ENCODE measurements at regions not wholly inside any gene's neighbourhood (a gene's known extent, or its start where the extent isn't known, plus 50 kb on each side); places are given as distances from the start of the nearest gene placed in this dataset.

GRCh38 chr18:44133483-44133882, 547.2 kb upstream of the SETBP1 start:
- H4K20me1 ChIP-seq (ENCODE audit: control insufficient read depth, extremely low read depth, insufficient read depth, low read length) = no peaks in the 10 kb centered on the region
- H3K36me3 ChIP-seq (ENCODE audit: control insufficient read depth, insufficient read depth, low read length) = no peaks in the 10 kb centered on the region
- no peak overlapping the region for H3K4me2 ChIP-seq (ENCODE audit: extremely low read depth, insufficient read depth, low read length)
- H3K9me3 ChIP-seq (ENCODE audit: control insufficient read depth, insufficient read depth, low read depth, low read length) = no peaks in the 10 kb centered on the region
- no peak overlapping the region for H2AFZ ChIP-seq (ENCODE audit: low read length)
- H3K27ac ChIP-seq (ENCODE audit: insufficient read depth, low read length) = no peak overlapping the region
- H3K27me3 ChIP-seq (ENCODE audit: control insufficient read depth, insufficient read depth, low read length) = no peaks in the 10 kb centered on the region
- no peak overlapping the region for H3K4me3 ChIP-seq (replicated peaks in 1 of 4; ENCODE audit: control extremely low read depth in 1 of 4, insufficient read depth in 1 of 4, low read depth in 3 of 4, low read length in 4 of 4)
- H3K4me1 ChIP-seq (ENCODE audit: control insufficient read depth, extremely low read depth, insufficient read depth, low read length) = no peaks in the 10 kb centered on the region
- TF ChIP-seq EZH2 (IDR thresholded peaks at IDR 0.05; ENCODE audit: low read length, missing control alignments) = no peak
- no peak for TF ChIP-seq CTCF (conservative IDR thresholded peaks at IDR 0.05 in 1 of 2, IDR thresholded peaks at IDR 0.05 in 1 of 2; ENCODE audit: low read depth in 1 of 2, low read length in 2 of 2)
- no peaks in the 10 kb centered on the region for H3K79me2 ChIP-seq (ENCODE audit: control insufficient read depth, insufficient read depth, low read length)
- H3K9ac ChIP-seq (ENCODE audit: insufficient read depth, low read length) = no peak overlapping the region
- DNase-seq (ENCODE audit: low read depth in 2 of 2) = peak in 1 of 2 donors; percentile 71

GRCh38 chr18:44134447-44134846, 546.2 kb upstream of the SETBP1 start:
- Histone ChIP-seq H3K4me1 (ENCODE audit: control insufficient read depth, extremely low read depth, insufficient read depth, low read length) (no peaks in the 10 kb centered on the region), H3K79me2 (ENCODE audit: control insufficient read depth, insufficient read depth, low read length) (no peaks in the 10 kb centered on the region), H3K36me3 (ENCODE audit: control insufficient read depth, insufficient read depth, low read length) (no peaks in the 10 kb centered on the region), H4K20me1 (ENCODE audit: control insufficient read depth, extremely low read depth, insufficient read depth, low read length) (no peaks in the 10 kb centered on the region), H3K4me2 (ENCODE audit: extremely low read depth, insufficient read depth, low read length) (no peak overlapping the region), H2AFZ (ENCODE audit: low read length) (no peak overlapping the region), H3K27ac (ENCODE audit: insufficient read depth, low read length) (no peak overlapping the region), H3K9ac (ENCODE audit: insufficient read depth, low read length) (no peak overlapping the region), H3K27me3 (ENCODE audit: control insufficient read depth, insufficient read depth, low read length) (no peaks in the 10 kb centered on the region), H3K9me3 (ENCODE audit: control insufficient read depth, insufficient read depth, low read depth, low read length) (no peaks in the 10 kb centered on the region), H3K4me3 (replicated peaks in 1 of 4; ENCODE audit: control extremely low read depth in 1 of 4, insufficient read depth in 1 of 4, low read depth in 3 of 4, low read length in 4 of 4) (no peak overlapping the region)
- DNase-seq (ENCODE audit: low read depth in 2 of 2) = no peak
- TF ChIP-seq EZH2 (IDR thresholded peaks at IDR 0.05; ENCODE audit: low read length, missing control alignments) = no peak
- no peak for TF ChIP-seq CTCF (conservative IDR thresholded peaks at IDR 0.05 in 1 of 2, IDR thresholded peaks at IDR 0.05 in 1 of 2; ENCODE audit: low read depth in 1 of 2, low read length in 2 of 2)

- Histone ChIP-seq H3K27ac (ENCODE audit: insufficient read depth, low read length) (no peak overlapping the region), H3K9me3 (ENCODE audit: control insufficient read depth, insufficient read depth, low read depth, low read length) (no peaks in the 10 kb centered on the region), H2AFZ (ENCODE audit: low read length) (no peak overlapping the region), H4K20me1 (ENCODE audit: control insufficient read depth, extremely low read depth, insufficient read depth, low read length) (no peaks in the 10 kb centered on the region), H3K27me3 (ENCODE audit: control insufficient read depth, insufficient read depth, low read length) (no peaks in the 10 kb centered on the region), H3K4me1 (ENCODE audit: control insufficient read depth, extremely low read depth, insufficient read depth, low read length) (no peaks in the 10 kb centered on the region), H3K36me3 (ENCODE audit: control insufficient read depth, insufficient read depth, low read length) (no peaks in the 10 kb centered on the region), H3K4me2 (ENCODE audit: extremely low read depth, insufficient read depth, low read length) (no peak overlapping the region), H3K79me2 (ENCODE audit: control insufficient read depth, insufficient read depth, low read length) (no peaks in the 10 kb centered on the region), H3K4me3 (replicated peaks in 1 of 4; ENCODE audit: control extremely low read depth in 1 of 4, insufficient read depth in 1 of 4, low read depth in 3 of 4, low read length in 4 of 4) (no peak overlapping the region), H3K9ac (ENCODE audit: insufficient read depth, low read length) (no peak overlapping the region)
- TF ChIP-seq CTCF (conservative IDR thresholded peaks at IDR 0.05 in 1 of 2, IDR thresholded peaks at IDR 0.05 in 1 of 2; ENCODE audit: low read depth in 1 of 2, low read length in 2 of 2) = no peak
- TF ChIP-seq EZH2 (IDR thresholded peaks at IDR 0.05; ENCODE audit: low read length, missing control alignments) = no peak
- DNase-seq (ENCODE audit: low read depth in 2 of 2) = peak in 1 of 2 donors; percentile 17
Measured at GRCh38 chr18:44135741-44136140, 544.9 kb upstream of the SETBP1 start.
